HG02970 (cell line): ENCODE measurements at regions not wholly inside any gene's neighbourhood (a gene's known extent, or its start where the extent isn't known, plus 50 kb on each side); places are given as distances from the start of the nearest gene placed in this dataset.
"Not testable (repeated sequence)": the region's sequence is repeated elsewhere in the genome, so short reads cannot be mapped to it uniquely, and the experiment has no call there.

Experiments used
- ATAC-seq: cut with Tn5 transposase; IDR thresholded peaks from one replicate; pipeline ENCODE4 v1.9.1; 2021; ENCODE audit warnings: mild to moderate bottlenecking, moderate library complexity, moderate number of reproducible peaks; ENCODE audit not compliant: unreplicated experiment, low FRiP score

GRCh38 chr14:77985211-77985615 is 185.0 kb upstream of the NRXN3 start:
- no peak for ATAC-seq

GRCh38 chr14:77986773-77987172 is 183.4 kb upstream of the NRXN3 start:
- no peak for ATAC-seq

- ATAC-seq: no peak
Observed at GRCh38 chr14:77988096-77988870, 181.9 kb upstream of the NRXN3 start.

GRCh38 chr14:77988970-77989369 is 181.2 kb upstream of the NRXN3 start:
- ATAC-seq: no peak

GRCh38 chr14:77989441-77989991 is 180.7 kb upstream of the NRXN3 start:
- ATAC-seq: no peak

- ATAC-seq: no peak
Observed at GRCh38 chr14:77990337-77990736, 179.8 kb upstream of the NRXN3 start.

- no peak for ATAC-seq
Observed at GRCh38 chr14:77991128-77991772, 178.9 kb upstream of the NRXN3 start.

- peak; percentile 60 for ATAC-seq
Observed at GRCh38 chr14:78005325-78005724, 164.8 kb upstream of the NRXN3 start.

- ATAC-seq: no peak
Observed at GRCh38 chr14:78007160-78007559, 163.0 kb upstream of the NRXN3 start.

GRCh38 chr14:78010688-78011087 is 159.5 kb upstream of the NRXN3 start:
- no peak for ATAC-seq

GRCh38 chr14:78013911-78014310 is 156.3 kb upstream of the NRXN3 start:
- not testable (repeated sequence) for ATAC-seq

- no peak for ATAC-seq
Observed at GRCh38 chr14:78016532-78016931, 153.6 kb upstream of the NRXN3 start.

GRCh38 chr14:78018283-78018682 is 151.9 kb upstream of the NRXN3 start:
- ATAC-seq: no peak

- peak; percentile 78 for ATAC-seq
Observed at GRCh38 chr14:78022059-78022458, 148.1 kb upstream of the NRXN3 start.

- ATAC-seq: no peak
Observed at GRCh38 chr14:78023112-78023511, 147.1 kb upstream of the NRXN3 start.

GRCh38 chr14:78028471-78028870 is 141.7 kb upstream of the NRXN3 start:
- ATAC-seq: no peak

- no peak for ATAC-seq
Observed at GRCh38 chr14:78029601-78030372, 140.4 kb upstream of the NRXN3 start.

- no peak for ATAC-seq
Observed at GRCh38 chr14:78043349-78043748, 126.8 kb upstream of the NRXN3 start.

GRCh38 chr14:78048120-78048519 is 122.1 kb upstream of the NRXN3 start:
- ATAC-seq: no peak

- ATAC-seq: not testable (repeated sequence)
Observed at GRCh38 chr14:78056890-78057289, 113.3 kb upstream of the NRXN3 start.

GRCh38 chr14:78070344-78070743 is 99.8 kb upstream of the NRXN3 start:
- no peak for ATAC-seq
